GM20000 (cell line): ENCODE measurements at regions not wholly inside any gene's neighbourhood (a gene's known extent, or its start where the extent isn't known, plus 50 kb on each side); places are given as distances from the start of the nearest gene placed in this dataset.
"Not testable (repeated sequence)": the region's sequence is repeated elsewhere in the genome, so short reads cannot be mapped to it uniquely, and the experiment has no call there.

Experiments
- DNase-seq: peaks from one replicate; pipeline ENCODE4 v3.0.0; 2012; ENCODE audit warnings: low spot score
- CTCF ChIP-seq: IDR thresholded peaks from 2 replicates; pipeline ENCODE4 v1.5.1; 2012; ENCODE audit warnings: mild to moderate bottlenecking, control low read depth; ENCODE audit errors: extremely low read depth, missing control alignments

- no peak for DNase-seq
- no peak for TF ChIP-seq CTCF
Observed at GRCh38 chr15:46088486-46089445, 453.9 kb downstream of the SQOR start.

GRCh38 chr15:46089467-46089935 lies 454.7 kb downstream of the SQOR start:
- TF ChIP-seq CTCF, result no peak
- no peak for DNase-seq

- DNase-seq, result no peak
- TF ChIP-seq CTCF, result no peak
Observed at GRCh38 chr15:46091860-46092450, 457.1 kb downstream of the SQOR start.

GRCh38 chr15:46098006-46098405 lies 463.2 kb downstream of the SQOR start:
- DNase-seq, result not testable (repeated sequence)

- DNase-seq, result no peak
- TF ChIP-seq CTCF, result no peak
Observed at GRCh38 chr15:46110755-46111154, 475.9 kb downstream of the SQOR start.

- no peak for DNase-seq
Observed at GRCh38 chr15:46111730-46112129, 476.9 kb downstream of the SQOR start.

GRCh38 chr15:46117071-46117470 lies 482.2 kb downstream of the SQOR start:
- DNase-seq, result no peak
- no peak for TF ChIP-seq CTCF

More at GRCh38 chr15:46111730-46112129, 476.9 kb downstream of the SQOR start:
- TF ChIP-seq CTCF, result no peak
